ENCODE measurements at regions not wholly inside any gene's neighbourhood (a gene's known extent, or its start where the extent isn't known, plus 50 kb on each side); places are given as distances from the start of the nearest gene placed in this dataset.

DNA sequence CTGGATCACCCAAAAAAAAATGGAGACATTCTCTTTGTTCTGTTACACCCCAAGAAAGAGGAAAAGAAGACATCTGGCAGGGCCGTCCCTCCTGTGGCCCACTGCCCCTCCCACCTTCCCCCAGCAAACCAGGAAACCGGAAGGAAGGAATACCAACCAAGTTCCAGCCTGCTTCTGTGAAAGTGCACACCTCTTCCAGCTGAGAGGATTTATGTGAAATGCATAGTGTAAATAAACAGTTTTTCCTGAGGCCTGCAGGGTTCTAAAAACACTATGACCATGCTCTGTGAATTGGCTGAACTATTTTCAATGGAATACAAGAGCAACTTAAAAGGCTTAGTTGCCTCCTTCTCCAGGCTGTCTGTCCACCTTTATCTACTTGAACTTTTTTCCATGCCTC, 50.0 kb upstream of the CHST1 start:
- TF ChIP-seq, protein P1, sequence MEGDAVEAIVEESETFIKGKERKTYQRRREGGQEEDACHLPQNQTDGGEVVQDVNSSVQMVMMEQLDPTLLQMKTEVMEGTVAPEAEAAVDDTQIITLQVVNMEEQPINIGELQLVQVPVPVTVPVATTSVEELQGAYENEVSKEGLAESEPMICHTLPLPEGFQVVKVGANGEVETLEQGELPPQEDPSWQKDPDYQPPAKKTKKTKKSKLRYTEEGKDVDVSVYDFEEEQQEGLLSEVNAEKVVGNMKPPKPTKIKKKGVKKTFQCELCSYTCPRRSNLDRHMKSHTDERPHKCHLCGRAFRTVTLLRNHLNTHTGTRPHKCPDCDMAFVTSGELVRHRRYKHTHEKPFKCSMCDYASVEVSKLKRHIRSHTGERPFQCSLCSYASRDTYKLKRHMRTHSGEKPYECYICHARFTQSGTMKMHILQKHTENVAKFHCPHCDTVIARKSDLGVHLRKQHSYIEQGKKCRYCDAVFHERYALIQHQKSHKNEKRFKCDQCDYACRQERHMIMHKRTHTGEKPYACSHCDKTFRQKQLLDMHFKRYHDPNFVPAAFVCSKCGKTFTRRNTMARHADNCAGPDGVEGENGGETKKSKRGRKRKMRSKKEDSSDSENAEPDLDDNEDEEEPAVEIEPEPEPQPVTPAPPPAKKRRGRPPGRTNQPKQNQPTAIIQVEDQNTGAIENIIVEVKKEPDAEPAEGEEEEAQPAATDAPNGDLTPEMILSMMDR (IDR thresholded peaks at IDR 0.05), result no peak
- TF ChIP-seq POLR2A (IDR thresholded peaks at IDR 0.05), result no peak
